Activated CD4-positive, alpha-beta T cell treated with anti-CD3 and anti-CD28 coated beads, Interleukin-2, amount 10 ng/mL, durations not matched to agents 7 days and 5 days (primary cell): ENCODE measurements at regions not wholly inside any gene's neighbourhood (a gene's known extent, or its start where the extent isn't known, plus 50 kb on each side); places are given as distances from the start of the nearest gene placed in this dataset.

Experiments used
- CTCF ChIA-PET: fragments of 350-600 bp; sonication (Branson Sonifier 250); formaldehyde crosslinking; loops from one replicate; lab custom pipeline; 2021; ENCODE audit warnings: antibody characterized with exemption; lab: Charles Lee
- POLR2A ChIA-PET: fragments of 350-600 bp; sonication (Branson Sonifier 250); formaldehyde crosslinking; loops from one replicate; lab custom pipeline; 2021; ENCODE audit warnings: antibody characterized with exemption; lab: Charles Lee
- DNase-seq: peaks from one replicate; pipeline ENCODE4 v3.0.0-alpha.2; 2020
- H3K27ac Mint-ChIP-seq: one replicate; pipeline ENCODE4 v1.8.0; 2021; ENCODE audit warnings: mild to moderate bottlenecking, moderate library complexity, mixed read lengths
- H3K27me3 Mint-ChIP-seq: one replicate; pipeline ENCODE4 v1.8.0; 2021; ENCODE audit warnings: mixed read lengths
- H3K36me3 Mint-ChIP-seq: one replicate; pipeline ENCODE4 v1.8.0; 2021; ENCODE audit warnings: low read depth, mixed read lengths
- H3K4me1 Mint-ChIP-seq: one replicate; pipeline ENCODE4 v1.8.0; 2021; ENCODE audit warnings: mixed read lengths
- H3K4me3 Mint-ChIP-seq: one replicate; pipeline ENCODE4 v1.8.0; 2021; ENCODE audit warnings: mild to moderate bottlenecking, moderate library complexity, mixed read lengths
- H3K9me3 Mint-ChIP-seq: one replicate; pipeline ENCODE4 v1.8.0; 2021; ENCODE audit warnings: mixed read lengths

- Mint-ChIP-seq H3K36me3 (peaks cover 20% of the 10 kb centered on the region), H3K27me3 (no peaks in the 10 kb centered on the region), H3K4me3 (no peak overlapping the region), H3K27ac (no peak overlapping the region), H3K9me3 (no peaks in the 10 kb centered on the region), H3K4me1 (peaks cover 29% of the 10 kb centered on the region)
- ChIA-PET CTCF (interaction anchor here (0.7 to 1.4 kb wide), 4 partner anchors 9 to 172 kb away, joined by 3 to 7 read pairs (median 4); no protein-coding TSS in a partner anchor), POLR2A (interaction anchor here (0.6 kb wide), 1 partner anchor 10 kb away, joined by 8 read pairs; no protein-coding TSS in a partner anchor)
- no peak for DNase-seq
These were observed 345.9 kb upstream of the RGS6 start for GRCh38 chr14:71586131-71586897.

DNA sequence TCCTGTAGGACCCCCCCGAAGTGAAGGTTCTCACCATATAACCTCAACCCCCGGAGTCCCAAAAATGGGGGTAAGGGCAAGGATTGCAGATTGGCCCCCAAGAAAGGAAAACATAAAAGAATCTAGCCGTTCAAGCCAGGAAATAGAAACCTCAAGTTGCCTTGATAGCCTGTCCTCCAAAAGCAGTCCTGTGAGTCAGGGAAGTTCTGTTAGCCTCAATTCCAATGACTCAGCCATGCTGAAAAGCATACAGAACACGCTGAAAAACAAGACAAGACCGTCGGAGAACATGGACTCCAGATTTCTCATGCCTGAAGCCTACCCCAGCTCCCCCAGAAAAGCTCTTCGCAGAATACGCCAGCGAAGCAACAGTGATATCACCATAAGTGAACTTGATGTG, 344.2 kb upstream of the RGS6 start:
- CTCF ChIA-PET: no interaction called here
- Mint-ChIP-seq H3K27me3 (no peaks in the 10 kb centered on the region), H3K27ac (no peak overlapping the region), H3K9me3 (no peaks in the 10 kb centered on the region), H3K36me3 (peaks cover 20% of the 10 kb centered on the region), H3K4me1 (peaks cover 42% of the 10 kb centered on the region), H3K4me3 (no peak overlapping the region)
- POLR2A ChIA-PET: no interaction called here
- no peak for DNase-seq

DNA sequence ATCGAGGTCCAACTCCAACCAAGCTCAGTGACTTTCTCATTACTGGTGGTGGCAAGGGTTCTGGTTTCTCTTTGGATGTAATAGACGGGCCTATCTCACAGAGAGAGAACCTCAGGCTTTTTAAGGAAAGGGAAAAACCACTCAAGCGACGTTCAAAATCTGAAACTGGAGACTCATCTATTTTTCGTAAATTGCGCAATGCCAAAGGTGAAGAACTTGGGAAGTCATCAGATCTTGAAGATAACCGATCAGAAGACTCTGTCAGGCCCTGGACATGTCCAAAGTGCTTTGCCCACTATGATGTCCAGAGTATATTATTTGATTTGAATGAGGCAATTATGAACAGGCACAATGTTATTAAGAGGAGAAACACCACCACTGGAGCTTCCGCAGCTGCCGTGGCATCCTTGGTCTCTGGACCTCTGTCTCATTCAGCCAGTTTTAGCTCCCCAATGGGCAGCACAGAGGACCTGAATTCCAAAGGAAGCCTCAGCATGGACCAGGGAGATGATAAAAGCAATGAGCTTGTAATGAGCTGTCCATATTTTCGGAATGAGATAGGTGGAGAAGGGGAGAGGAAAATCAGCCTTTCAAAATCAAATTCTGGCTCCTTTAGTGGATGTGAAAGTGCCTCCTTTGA, 343.5 kb upstream of the RGS6 start:
- ChIA-PET POLR2A (interaction anchor here (0.6 kb wide), 1 partner anchor 38 kb away, joined by 3 read pairs; no protein-coding TSS in a partner anchor), CTCF (no interaction called here)
- Mint-ChIP-seq H3K9me3 (no peaks in the 10 kb centered on the region), H3K27me3 (no peaks in the 10 kb centered on the region), H3K27ac (no peak overlapping the region), H3K4me1 (peaks cover 44% of the 10 kb centered on the region), H3K4me3 (no peak overlapping the region), H3K36me3 (peaks cover 17% of the 10 kb centered on the region)
- no peak for DNase-seq

GRCh38 chr14:71589609-71590008, 342.6 kb upstream of the RGS6 start:
- ChIA-PET CTCF (interaction anchor here (0.6 to 1.5 kb wide), 3 partner anchors 16 to 175 kb away, joined by 3 read pairs; no protein-coding TSS in a partner anchor), POLR2A (interaction anchor here (0.6 kb wide), 1 partner anchor 147 kb away, joined by 4 read pairs; no protein-coding TSS in a partner anchor)
- Mint-ChIP-seq H3K36me3 (peaks cover 15% of the 10 kb centered on the region), H3K27me3 (no peaks in the 10 kb centered on the region), H3K27ac (no peak overlapping the region), H3K4me3 (no peak overlapping the region), H3K4me1 (peaks cover 49% of the 10 kb centered on the region), H3K9me3 (no peaks in the 10 kb centered on the region)
- DNase-seq: no peak

DNA sequence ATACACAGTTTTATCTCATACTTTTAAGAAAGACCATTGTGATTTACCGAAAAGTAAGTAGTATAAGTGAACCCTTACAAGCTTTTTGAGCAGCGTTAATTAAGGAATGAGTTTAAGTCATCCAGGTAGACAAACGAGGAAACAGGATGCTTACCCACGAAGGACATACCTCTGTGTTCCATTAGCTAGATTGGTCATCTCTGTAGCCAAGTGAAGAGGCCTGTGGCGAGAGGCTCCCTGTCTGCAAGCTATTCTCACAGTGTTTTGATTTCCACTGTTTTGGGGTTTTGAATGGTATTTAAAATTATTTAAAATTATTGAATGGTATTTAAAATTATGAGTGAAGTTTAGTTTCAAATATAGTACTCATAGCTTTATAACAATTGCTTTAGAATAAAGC, 342.1 kb upstream of the RGS6 start:
- Mint-ChIP-seq H3K4me3 (no peak overlapping the region), H3K36me3 (peaks cover 15% of the 10 kb centered on the region), H3K9me3 (no peaks in the 10 kb centered on the region), H3K27me3 (no peaks in the 10 kb centered on the region), H3K4me1 (peaks cover 55% of the 10 kb centered on the region), H3K27ac (no peak overlapping the region)
- CTCF ChIA-PET: interaction anchor here (0.6 to 1.5 kb wide), 3 partner anchors 15 to 176 kb away, joined by 3 read pairs; no protein-coding TSS in a partner anchor
- DNase-seq: no peak
- POLR2A ChIA-PET: interaction anchor here (0.6 kb wide), 1 partner anchor 147 kb away, joined by 4 read pairs; no protein-coding TSS in a partner anchor

- DNase-seq: no peak
- no peak overlapping the region for H3K4me3 Mint-ChIP-seq
- ChIA-PET POLR2A (no interaction called here), CTCF (interaction anchor here (1.5 kb wide), 1 partner anchor 14 kb away, joined by 3 read pairs; no protein-coding TSS in a partner anchor)
- H3K27ac Mint-ChIP-seq: no peak overlapping the region
- no peaks in the 10 kb centered on the region for H3K27me3 Mint-ChIP-seq
- no peaks in the 10 kb centered on the region for H3K9me3 Mint-ChIP-seq
- peaks cover 56% of the 10 kb centered on the region for H3K4me1 Mint-ChIP-seq
- H3K36me3 Mint-ChIP-seq: peaks cover 19% of the 10 kb centered on the region
These were observed 341.0 kb upstream of the RGS6 start for GRCh38 chr14:71591231-71591630.

- no peak overlapping the region for H3K4me3 Mint-ChIP-seq
These were observed 340.3 kb upstream of the RGS6 start for GRCh38 chr14:71591929-71592328.

DNA sequence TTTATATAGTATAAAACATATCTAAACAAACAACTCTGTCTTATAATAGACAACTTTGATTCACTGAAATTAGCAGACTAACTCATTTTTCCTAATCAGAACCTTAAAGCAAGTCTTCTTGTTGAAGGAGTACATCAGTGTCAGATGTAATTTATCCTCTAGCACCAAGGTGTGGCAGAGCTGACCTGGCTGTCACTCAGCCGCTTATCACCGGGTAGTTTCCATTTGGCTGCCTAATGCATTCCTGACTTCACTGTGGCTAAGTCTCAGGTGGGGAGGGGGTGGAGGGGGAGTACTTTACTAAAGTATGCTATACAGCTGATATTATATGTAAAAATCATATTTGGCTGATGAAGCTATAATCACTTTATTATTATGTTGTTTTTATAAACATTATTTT, 339.9 kb upstream of the RGS6 start:
- H3K4me3 Mint-ChIP-seq: no peak overlapping the region
- no peak for DNase-seq
- peak overlapping the region; percentile 65 for H3K27ac Mint-ChIP-seq
- no peaks in the 10 kb centered on the region for H3K27me3 Mint-ChIP-seq
- peaks cover 21% of the 10 kb centered on the region for H3K36me3 Mint-ChIP-seq
- no peaks in the 10 kb centered on the region for H3K9me3 Mint-ChIP-seq
- H3K4me1 Mint-ChIP-seq: peaks cover 55% of the 10 kb centered on the region
- POLR2A ChIA-PET: no interaction called here
- CTCF ChIA-PET: interaction anchor here (0.6 to 1.0 kb wide), 3 partner anchors 10 to 85 kb away, joined by 3 read pairs; no protein-coding TSS in a partner anchor

More at GRCh38 chr14:71591929-71592328, 340.3 kb upstream of the RGS6 start:
- Mint-ChIP-seq H3K27ac (peak overlapping the region; percentile 10), H3K27me3 (no peaks in the 10 kb centered on the region), H3K9me3 (no peaks in the 10 kb centered on the region), H3K36me3 (peaks cover 19% of the 10 kb centered on the region), H3K4me1 (peaks cover 54% of the 10 kb centered on the region)
- peak; percentile 16 for DNase-seq
- ChIA-PET POLR2A (no interaction called here), CTCF (interaction anchor here (0.8 to 1.0 kb wide), 2 partner anchors 9 to 37 kb away, joined by 3 read pairs; no protein-coding TSS in a partner anchor)

DNA sequence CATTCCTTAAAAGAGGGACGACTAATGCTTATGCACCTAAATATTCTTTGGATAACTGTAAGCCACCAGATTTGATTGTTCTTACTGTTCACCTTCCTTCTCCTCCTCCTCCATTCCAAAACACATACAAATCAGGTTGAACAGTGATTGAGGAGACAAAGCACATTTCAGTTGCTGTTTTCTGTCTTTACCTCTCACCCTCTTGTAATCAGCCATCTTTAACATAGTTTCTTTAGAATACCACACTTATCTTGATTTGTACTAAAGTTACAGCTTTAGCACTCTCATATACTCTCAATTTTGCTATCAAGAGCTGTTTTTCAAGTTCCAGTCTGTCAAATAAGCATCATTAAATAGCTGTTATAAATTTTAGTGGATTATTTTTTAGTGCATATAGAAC, 338.3 kb upstream of the RGS6 start:
- peaks cover 19% of the 10 kb centered on the region for H3K36me3 Mint-ChIP-seq
- no peak for DNase-seq
- CTCF ChIA-PET: interaction anchor here (0.9 to 1.9 kb wide), 2 partner anchors 15 to 19 kb away, joined by 3 to 5 read pairs; no protein-coding TSS in a partner anchor
- peaks cover 4% of the 10 kb centered on the region for H3K9me3 Mint-ChIP-seq
- H3K27me3 Mint-ChIP-seq: no peaks in the 10 kb centered on the region
- POLR2A ChIA-PET: no interaction called here
- H3K4me3 Mint-ChIP-seq: no peak overlapping the region
- H3K4me1 Mint-ChIP-seq: peaks cover 62% of the 10 kb centered on the region
- H3K27ac Mint-ChIP-seq: no peak overlapping the region

GRCh38 chr14:71594821-71595220, 337.4 kb upstream of the RGS6 start:
- peaks cover 4% of the 10 kb centered on the region for H3K9me3 Mint-ChIP-seq
- H3K36me3 Mint-ChIP-seq: peaks cover 21% of the 10 kb centered on the region
- peak; percentile 42 for DNase-seq
- CTCF ChIA-PET: interaction anchor here (0.8 to 1.9 kb wide), 2 partner anchors 14 to 456 kb away, joined by 4 to 5 read pairs; no protein-coding TSS in a partner anchor
- H3K27ac Mint-ChIP-seq: peak overlapping the region; percentile 81
- no peaks in the 10 kb centered on the region for H3K27me3 Mint-ChIP-seq
- H3K4me1 Mint-ChIP-seq: peaks cover 59% of the 10 kb centered on the region
- H3K4me3 Mint-ChIP-seq: no peak overlapping the region
- POLR2A ChIA-PET: no interaction called here

DNA sequence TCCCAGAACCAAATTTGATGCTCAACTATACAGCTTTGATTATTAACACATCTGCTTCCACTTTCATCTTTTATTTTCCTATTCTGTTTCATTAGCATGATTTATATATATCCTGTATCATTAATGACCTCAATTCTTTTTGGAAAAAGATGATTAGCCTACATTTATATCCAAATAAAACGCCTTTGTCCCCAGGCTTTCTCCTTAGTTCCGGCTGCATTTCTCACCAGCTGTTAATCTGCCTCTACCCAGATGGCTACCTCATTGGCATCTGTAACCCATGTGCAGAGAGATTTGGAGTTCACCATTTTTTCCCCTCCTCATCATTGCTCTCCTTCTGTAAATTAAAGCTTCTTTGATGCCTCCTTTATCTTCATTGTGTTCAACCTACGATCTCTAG, 336.8 kb upstream of the RGS6 start:
- Mint-ChIP-seq H3K27me3 (no peaks in the 10 kb centered on the region), H3K27ac (no peak overlapping the region), H3K4me3 (no peak overlapping the region), H3K9me3 (peaks cover 7% of the 10 kb centered on the region), H3K36me3 (peaks cover 26% of the 10 kb centered on the region), H3K4me1 (peaks cover 59% of the 10 kb centered on the region)
- no peak for DNase-seq
- ChIA-PET POLR2A (no interaction called here), CTCF (interaction anchor here (1.0 to 1.9 kb wide), 2 partner anchors 14 kb away, joined by 3 to 5 read pairs; no protein-coding TSS in a partner anchor)

- peaks cover 39% of the 10 kb centered on the region for H3K36me3 Mint-ChIP-seq
- no peak overlapping the region for H3K4me3 Mint-ChIP-seq
- DNase-seq: no peak
- CTCF ChIA-PET: interaction anchor here (0.5 to 1.1 kb wide), 3 partner anchors 15 to 182 kb away, joined by 3 to 5 read pairs (median 3); no protein-coding TSS in a partner anchor
- no peaks in the 10 kb centered on the region for H3K27me3 Mint-ChIP-seq
- peak overlapping the region; percentile 56 for H3K27ac Mint-ChIP-seq
- H3K4me1 Mint-ChIP-seq: peaks cover 49% of the 10 kb centered on the region
- peaks cover 17% of the 10 kb centered on the region for H3K9me3 Mint-ChIP-seq
- POLR2A ChIA-PET: no interaction called here
These were observed 334.8 kb upstream of the RGS6 start for GRCh38 chr14:71597287-71597920.
